ENCODE measurements at regions not wholly inside any gene's neighbourhood (a gene's known extent, or its start where the extent isn't known, plus 50 kb on each side); places are given as distances from the start of the nearest gene placed in this dataset.

DNA sequence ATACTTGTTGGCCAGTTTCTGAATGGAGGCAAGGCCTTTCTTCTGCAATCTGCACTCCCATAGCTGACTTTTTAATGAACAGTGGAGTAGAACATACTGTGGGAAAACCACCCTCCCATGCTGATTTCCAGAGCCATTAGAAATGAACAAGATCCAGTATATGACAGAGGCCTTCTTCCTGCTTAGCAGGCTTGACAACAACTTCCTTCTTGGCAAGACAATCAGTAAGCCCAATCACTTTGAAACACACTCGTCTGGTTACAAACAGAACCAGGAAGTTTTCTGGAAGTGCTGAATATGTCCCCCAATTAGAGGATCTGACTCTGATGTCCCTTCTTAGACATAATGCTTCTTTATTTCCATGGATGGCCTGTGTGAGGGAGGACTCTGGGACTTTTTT is 103.4 kb downstream of the SAMD9 start (continued):
- TF ChIP-seq ZNF391 (tag by site-specific recombination; IDR thresholded peaks at IDR 0.05; ENCODE audit: borderline replicate concordance, low read depth), result no peak

- H3K27ac ChIP-seq (ENCODE audit: extremely low read depth, low read depth, low read length), result no peak overlapping the region
- no peak for TF ChIP-seq ZNF423 (tag by site-specific recombination; IDR thresholded peaks at IDR 0.05)
- no peak for TF ChIP-seq ZNF398 (tag by site-specific recombination; IDR thresholded peaks at IDR 0.05)
- TF ChIP-seq ZNF785 (tag by site-specific recombination; IDR thresholded peaks at IDR 0.05), result no peak
- no peak for TF ChIP-seq ZNF549 (tag by site-specific recombination; IDR thresholded peaks at IDR 0.05)
- no peak for TF ChIP-seq ZNF544 (tag by site-specific recombination; IDR thresholded peaks at IDR 0.05)
- TF ChIP-seq ZNF629 (tag by site-specific recombination; IDR thresholded peaks at IDR 0.05), result no peak
- TF ChIP-seq, protein P1, sequence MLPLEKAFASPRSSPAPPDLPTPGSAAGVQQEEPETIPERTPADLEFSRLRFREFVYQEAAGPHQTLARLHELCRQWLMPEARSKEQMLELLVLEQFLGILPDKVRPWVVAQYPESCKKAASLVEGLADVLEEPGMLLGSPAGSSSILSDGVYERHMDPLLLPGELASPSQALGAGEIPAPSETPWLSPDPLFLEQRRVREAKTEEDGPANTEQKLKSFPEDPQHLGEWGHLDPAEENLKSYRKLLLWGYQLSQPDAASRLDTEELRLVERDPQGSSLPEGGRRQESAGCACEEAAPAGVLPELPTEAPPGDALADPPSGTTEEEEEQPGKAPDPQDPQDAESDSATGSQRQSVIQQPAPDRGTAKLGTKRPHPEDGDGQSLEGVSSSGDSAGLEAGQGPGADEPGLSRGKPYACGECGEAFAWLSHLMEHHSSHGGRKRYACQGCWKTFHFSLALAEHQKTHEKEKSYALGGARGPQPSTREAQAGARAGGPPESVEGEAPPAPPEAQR (tag by site-specific recombination; IDR thresholded peaks at IDR 0.05), result no peak
- TF ChIP-seq ZNF555 (tag by site-specific recombination; conservative IDR thresholded peaks at IDR 0.05), result no peak
- peaks cover 10% of the 10 kb centered on the region for H3K4me1 ChIP-seq (ENCODE audit: control insufficient read depth, insufficient read depth, low read length)
- no peaks in the 10 kb centered on the region for H3K36me3 ChIP-seq (ENCODE audit: control insufficient read depth in 2 of 2, insufficient read depth in 1 of 2, low read length in 2 of 2)
- CTCF ChIA-PET, result interaction anchor here (0.5 kb wide), 1 partner anchor 182 kb away, joined by 3 read pairs; no protein-coding TSS in a partner anchor
- POLR2A ChIA-PET, result no interaction called here
- no peaks in the 10 kb centered on the region for H3K9me3 ChIP-seq (ENCODE audit: control insufficient read depth, insufficient read depth, low read depth, low read length)
- H3K4me3 ChIP-seq (ENCODE audit: low read depth, low read length), result no peak overlapping the region
These were observed 104.2 kb downstream of the SAMD9 start for GRCh38 chr7:93013446-93014061.

DNA sequence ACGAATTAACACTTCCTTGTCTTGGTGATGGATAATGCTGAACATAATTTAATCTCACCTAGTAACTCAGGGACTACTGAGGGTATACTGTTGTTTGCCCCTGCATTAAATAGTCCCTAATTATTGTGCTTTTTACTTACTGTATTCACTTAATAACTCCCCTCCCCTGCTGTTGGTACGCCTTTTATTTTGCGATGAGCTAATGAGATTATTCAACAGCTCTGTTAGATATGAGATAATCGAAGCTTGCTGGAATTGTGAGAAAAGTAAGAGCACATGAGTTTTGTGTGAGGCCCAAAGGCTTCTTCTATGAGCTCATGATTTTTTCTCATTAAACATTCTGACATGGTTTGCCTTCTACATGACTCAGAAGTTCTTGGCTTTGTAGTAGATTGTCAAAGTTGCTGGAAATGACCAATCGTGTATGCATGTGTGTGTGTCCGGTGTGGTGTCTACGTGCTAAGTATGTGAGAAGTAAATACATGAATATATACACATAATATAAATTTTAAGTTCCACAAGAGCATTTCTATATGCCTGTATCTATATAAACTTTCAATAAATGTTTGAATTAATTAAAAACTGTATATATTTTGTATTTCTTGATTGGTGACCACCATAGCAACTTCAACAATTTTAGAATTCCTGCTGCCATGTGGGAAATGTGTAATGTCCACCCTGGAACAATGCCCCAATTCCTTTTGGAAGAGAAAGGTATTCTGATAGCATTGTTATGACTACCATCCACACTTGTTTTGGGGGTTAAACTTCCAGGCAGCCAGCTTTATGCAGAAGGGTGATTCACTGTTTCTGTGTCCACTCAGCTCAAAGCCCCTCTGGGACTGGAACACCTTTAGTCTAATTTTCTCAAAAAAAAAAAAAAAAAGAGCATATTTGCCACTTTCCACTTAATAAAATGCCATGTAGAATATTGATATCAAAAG is 106.2 kb downstream of the SAMD9 start:
- ChIA-PET POLR2A (no interaction called here), CTCF (interaction anchor here (0.6 kb wide), 1 partner anchor 46 kb away, joined by 4 read pairs; no protein-coding TSS in a partner anchor)
- Histone ChIP-seq H3K27ac (ENCODE audit: extremely low read depth, low read depth, low read length) (no peak overlapping the region), H3K36me3 (ENCODE audit: control insufficient read depth in 2 of 2, insufficient read depth in 1 of 2, low read length in 2 of 2) (no peaks in the 10 kb centered on the region), H3K9me3 (ENCODE audit: control insufficient read depth, insufficient read depth, low read depth, low read length) (no peaks in the 10 kb centered on the region), H3K4me1 (ENCODE audit: control insufficient read depth, insufficient read depth, low read length) (peaks cover 9% of the 10 kb centered on the region), H3K4me3 (ENCODE audit: low read depth, low read length) (no peak overlapping the region)
- peak; percentile 49; the same call in 1 of the 2 replicates for TF ChIP-seq ZNF660 (tag by site-specific recombination; IDR thresholded peaks at IDR 0.05)
- no peak for TF ChIP-seq GLI4 (tag by site-specific recombination; IDR thresholded peaks at IDR 0.05)

DNA sequence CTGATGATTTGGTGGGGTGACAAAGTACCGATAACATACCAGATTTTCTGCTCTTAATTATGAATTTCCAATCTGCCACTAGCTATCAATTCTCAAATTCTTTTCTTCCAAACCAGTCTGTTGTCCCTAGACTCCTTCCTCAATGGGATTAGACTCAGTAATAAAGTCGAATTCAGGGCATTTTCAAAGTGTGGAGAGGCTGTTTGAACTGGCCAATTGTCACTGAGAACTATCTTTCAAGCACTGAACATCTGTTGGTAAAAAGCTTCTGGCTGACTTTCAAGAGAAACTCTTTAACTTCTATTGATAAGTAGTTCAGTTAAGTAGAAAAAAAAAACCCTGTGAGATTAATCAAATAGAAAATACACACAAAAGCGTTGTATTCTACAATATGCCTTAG is 108.9 kb downstream of the SAMD9 start:
- Histone ChIP-seq H3K27ac (ENCODE audit: extremely low read depth, low read depth, low read length) (no peak overlapping the region), H3K4me1 (ENCODE audit: control insufficient read depth, insufficient read depth, low read length) (no peaks in the 10 kb centered on the region), H3K9me3 (ENCODE audit: control insufficient read depth, insufficient read depth, low read depth, low read length) (no peaks in the 10 kb centered on the region), H3K4me3 (ENCODE audit: low read depth, low read length) (no peak overlapping the region), H3K36me3 (ENCODE audit: control insufficient read depth in 2 of 2, insufficient read depth in 1 of 2, low read length in 2 of 2) (no peaks in the 10 kb centered on the region)
- POLR2A ChIA-PET, result no interaction called here
- CTCF ChIA-PET, result no interaction called here
- TF ChIP-seq GLI2 (tag by site-specific recombination; IDR thresholded peaks at IDR 0.05; ENCODE audit: borderline replicate concordance, low read depth) (no peak), ZNF398 (tag by site-specific recombination; IDR thresholded peaks at IDR 0.05) (no peak), MEIS1 (CRISPR knock-in tag; IDR thresholded peaks at IDR 0.05; ENCODE audit: borderline replicate concordance) (no peak), ZNF76 (tag by site-specific recombination; IDR thresholded peaks at IDR 0.05; ENCODE audit: borderline replicate concordance, low read depth) (no peak), KLF7 (tag by site-specific recombination; IDR thresholded peaks at IDR 0.05; ENCODE audit: borderline replicate concordance) (no peak), ZSCAN5A (tag by site-specific recombination; IDR thresholded peaks at IDR 0.05) (no peak), ZNF274 (IDR thresholded peaks at IDR 0.05; ENCODE audit: low read length) (no peak), ZNF274 (tag by site-specific recombination; IDR thresholded peaks at IDR 0.05; ENCODE audit: borderline replicate concordance) (no peak), ZNF658 (tag by site-specific recombination; IDR thresholded peaks at IDR 0.05) (no peak)
